Fibroblast of gingiva (primary cell): ENCODE measurements at regions not wholly inside any gene's neighbourhood (a gene's known extent, or its start where the extent isn't known, plus 50 kb on each side); places are given as distances from the start of the nearest gene placed in this dataset.

ENCODE experiments used
- DNase-seq: peaks from one replicate; pipeline ENCODE4 v3.0.0-alpha.2; 2011; ENCODE audit warnings: low read depth

GRCh38 chr1:38111589-38111988 lies 65.0 kb upstream of the POU3F1 start:
- no peak for DNase-seq

- no peak for DNase-seq
These were observed 58.7 kb upstream of the POU3F1 start for GRCh38 chr1:38105267-38105666.

DNA sequence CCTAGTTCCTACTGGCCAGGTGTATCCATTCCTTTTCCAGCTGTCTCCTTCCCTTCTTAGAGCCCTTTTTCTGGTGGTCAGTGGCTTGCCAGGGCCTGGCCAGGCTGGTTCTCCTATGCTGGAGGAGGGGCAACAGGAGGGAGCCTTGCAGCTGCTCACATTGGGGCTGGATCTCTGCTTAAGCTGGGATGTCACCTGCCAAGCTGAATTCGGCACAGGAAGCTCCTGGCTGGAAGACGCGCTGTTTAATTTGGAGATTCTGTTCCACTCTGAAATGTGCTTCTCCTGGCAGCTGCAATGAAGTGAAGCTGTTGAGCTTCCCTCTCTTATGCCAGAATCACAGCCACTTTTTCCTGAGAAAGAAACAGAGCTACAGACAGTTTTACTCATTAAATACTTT lies 56.0 kb upstream of the POU3F1 start:
- no peak for DNase-seq

DNA sequence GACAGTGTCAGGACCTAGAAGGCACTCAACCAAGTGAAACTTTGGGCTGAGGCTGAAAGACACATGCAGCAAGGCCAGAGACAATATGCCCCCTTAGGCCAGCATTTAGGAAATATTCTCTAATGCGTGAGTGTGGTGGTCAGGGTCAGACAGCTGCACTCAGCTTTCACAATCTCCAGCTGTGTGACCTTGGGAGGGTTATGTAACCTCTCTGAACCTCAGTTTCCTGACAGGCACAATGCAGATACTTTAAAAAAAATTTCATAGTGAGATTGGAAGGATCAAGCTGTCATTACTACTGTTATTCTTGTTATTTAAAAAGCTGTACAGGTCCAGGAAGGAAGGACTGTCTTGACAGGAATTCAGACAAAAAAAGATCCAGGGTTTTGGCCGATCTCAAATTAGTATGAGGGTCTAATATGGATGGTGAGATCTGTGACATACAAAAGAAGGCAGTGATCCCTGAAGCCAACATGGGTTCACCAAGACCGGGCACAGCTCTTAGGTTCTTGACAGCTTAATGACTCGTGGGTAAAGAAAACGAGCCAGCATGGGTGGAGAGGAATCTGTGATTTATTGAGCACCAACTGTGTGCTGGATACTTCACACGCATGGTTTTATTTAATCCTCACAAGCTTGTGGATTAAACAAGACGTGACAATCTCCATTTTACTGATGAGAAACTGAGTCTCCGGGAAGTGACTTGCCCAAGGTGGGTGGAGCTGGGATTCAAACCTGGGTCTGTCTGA lies 54.6 kb upstream of the POU3F1 start:
- DNase-seq: no peak

GRCh38 chr1:38098101-38098847 lies 51.7 kb upstream of the POU3F1 start:
- DNase-seq: no peak

DNA sequence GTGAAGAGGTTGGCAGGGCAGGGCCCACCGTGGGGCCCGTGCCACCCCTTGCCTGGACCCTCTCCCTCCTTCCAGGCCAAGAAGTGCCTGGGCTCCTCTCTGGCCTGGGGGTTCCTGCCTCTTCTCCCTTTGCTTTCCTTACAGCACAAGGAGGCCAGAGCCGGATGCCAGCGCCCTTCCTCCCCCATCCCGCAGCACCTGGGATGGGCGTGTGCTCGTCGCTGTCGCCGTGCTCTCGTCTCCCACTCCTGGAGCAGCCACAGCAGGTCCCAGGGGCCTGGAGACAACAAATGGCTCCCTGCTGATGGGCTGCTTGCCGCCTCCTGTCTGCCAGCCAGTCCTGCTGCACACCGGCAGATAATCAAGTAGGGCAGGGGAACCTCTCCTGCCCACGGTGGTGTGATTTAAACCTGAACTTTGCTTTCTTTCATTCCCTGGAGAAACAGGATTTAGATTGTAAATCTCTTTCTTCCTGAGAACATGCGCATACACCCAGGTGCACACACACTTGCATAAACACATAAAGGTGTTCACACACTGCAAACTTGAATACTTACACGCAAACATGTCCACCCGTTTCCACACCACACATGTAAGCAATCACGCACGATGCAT lies 50.8 kb upstream of the POU3F1 start:
- no peak for DNase-seq
